Neural progenitor cell (in vitro differentiated cells): ENCODE measurements at regions not wholly inside any gene's neighbourhood (a gene's known extent, or its start where the extent isn't known, plus 50 kb on each side); places are given as distances from the start of the nearest gene placed in this dataset.

Source experiments
- DNase-seq: peaks from one replicate; pipeline ENCODE4 v3.0.0-alpha.2; 2016; ENCODE audit warnings: low spot score
- H2AFZ ChIP-seq: fragments of 200-600 bp; sonication (generic); replicated peaks from 2 replicates; pipeline ENCODE4 v1.6.1; 2016; ENCODE audit warnings: antibody characterized with exemption
- H3F3A ChIP-seq: fragments of 200-600 bp; sonication (generic); 2 replicates; pipeline ENCODE4 v1.6.1; 2016; ENCODE audit warnings: antibody characterized with exemption, low read depth
- H3K27ac ChIP-seq: fragments of 200-600 bp; sonication (generic); 2 replicates; pipeline ENCODE4 v1.5.1; 2016; ENCODE audit warnings: mild to moderate bottlenecking
- H3K27me3 ChIP-seq: fragments of 200-600 bp; sonication (generic); 2 replicates; pipeline ENCODE4 v1.6.1; 2016; ENCODE audit warnings: mild to moderate bottlenecking, moderate library complexity
- H3K36me3 ChIP-seq: fragments of 200-600 bp; sonication (generic); 2 replicates; pipeline ENCODE4 v1.5.1; 2016
- H3K4me1 ChIP-seq: fragments of 200-600 bp; sonication (generic); 2 replicates; pipeline ENCODE4 v1.6.1; 2016; ENCODE audit warnings: mixed run types
- H3K4me2 ChIP-seq: fragments of 200-600 bp; sonication (generic); 2 replicates; pipeline ENCODE4 v1.6.1; 2016
- H3K4me3 ChIP-seq: fragments of 200-600 bp; sonication (generic); 2 replicates; pipeline ENCODE4 v1.5.1; 2016
- H3K79me2 ChIP-seq: fragments of 200-600 bp; sonication (generic); 2 replicates; pipeline ENCODE4 v1.6.1; 2016; ENCODE audit warnings: low read depth
- H3K9ac ChIP-seq: fragments of 200-600 bp; sonication (generic); 2 replicates; pipeline ENCODE4 v1.6.1; 2016
- H3K9me3 ChIP-seq: fragments of 200-600 bp; sonication (generic); 2 replicates; pipeline ENCODE4 v1.5.1; 2016; ENCODE audit warnings: low read depth
- H4K20me1 ChIP-seq: fragments of 200-600 bp; sonication (generic); 2 replicates; pipeline ENCODE4 v1.6.1; 2016; ENCODE audit warnings: low read depth
- H3K27ac Mint-ChIP-seq: 3 replicates; pipeline ENCODE4 v1.8.0; 2021; ENCODE audit warnings: mixed read lengths
- H3K27me3 Mint-ChIP-seq: 2 replicates; pipeline ENCODE4 v1.8.0; 2022; ENCODE audit warnings: low read depth, mild to moderate bottlenecking, inconsistent platforms, moderate library complexity, mixed read lengths; ENCODE audit not compliant: insufficient read depth
- H3K36me3 Mint-ChIP-seq: 3 replicates; pipeline ENCODE4 v1.8.0; 2021; ENCODE audit warnings: mixed read lengths
- H3K4me1 Mint-ChIP-seq: 3 replicates; pipeline ENCODE4 v1.8.0; 2021; ENCODE audit warnings: mixed read lengths
- H3K4me3 Mint-ChIP-seq: 3 replicates; pipeline ENCODE4 v1.8.0; 2021; ENCODE audit warnings: mild to moderate bottlenecking, moderate library complexity, mixed read lengths
- H3K9me3 Mint-ChIP-seq: 3 replicates; pipeline ENCODE4 v1.8.0; 2020; ENCODE audit warnings: mixed read lengths
- EZH2 ChIP-seq: fragments of 200-600 bp; sonication (generic); IDR thresholded peaks from 2 replicates; pipeline ENCODE4 v1.6.1; 2017; ENCODE audit warnings: antibody characterized with exemption, mild to moderate bottlenecking, moderate library complexity
- EZH2phosphoT487 ChIP-seq: fragments of 200-600 bp; sonication (generic); IDR thresholded peaks from 2 replicates; pipeline ENCODE4 v1.6.1; 2017; ENCODE audit warnings: antibody characterized with exemption
- TF ChIP-seq, protein P1 (sequence below): fragments of 200-600 bp; sonication (generic); IDR thresholded peaks from 2 replicates; pipeline ENCODE4 v1.5.1; 2017; ENCODE audit warnings: antibody characterized with exemption, mild to moderate bottlenecking

DNA sequence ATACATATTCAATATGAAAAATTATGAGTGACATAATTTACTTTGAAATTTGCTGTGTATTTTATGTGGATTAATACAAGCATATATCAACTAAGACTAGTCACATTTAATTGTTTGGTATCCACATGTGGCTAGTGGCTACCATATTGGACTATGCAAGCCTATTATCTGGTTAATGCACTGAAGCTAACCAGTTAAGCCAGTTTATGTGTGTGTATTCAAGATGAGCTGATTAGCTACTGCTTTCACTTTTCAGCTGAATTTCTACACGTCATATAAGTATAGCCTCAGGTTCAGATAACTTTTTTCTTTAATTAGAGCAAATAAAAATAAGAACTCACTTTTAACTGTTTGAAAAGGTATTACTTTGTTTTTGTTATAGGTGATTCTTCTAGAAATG is 903.7 kb downstream of the TFAP2A start:
- Histone ChIP-seq H3K4me1 (peaks cover 6% of the 10 kb centered on the region), H2AFZ (no peak overlapping the region), H3K79me2 (no peaks in the 10 kb centered on the region), H3K9me3 (peaks cover 5% of the 10 kb centered on the region), H3K4me2 (no peak overlapping the region), H3F3A (peaks cover 19% of the 10 kb centered on the region), H3K36me3 (no peaks in the 10 kb centered on the region), H3K9ac (no peak overlapping the region), H3K27me3 (no peaks in the 10 kb centered on the region), H4K20me1 (no peaks in the 10 kb centered on the region), H3K27ac (no peak overlapping the region), H3K4me3 (no peak overlapping the region)
- H3K36me3 Mint-ChIP-seq, result no peaks in the 10 kb centered on the region
- peaks cover 4% of the 10 kb centered on the region for H3K4me1 Mint-ChIP-seq
- H3K27ac Mint-ChIP-seq, result no peak overlapping the region
- no peak for DNase-seq
- peaks cover 7% of the 10 kb centered on the region for H3K27me3 Mint-ChIP-seq
- H3K4me3 Mint-ChIP-seq, result no peak overlapping the region
- peaks cover 17% of the 10 kb centered on the region for H3K9me3 Mint-ChIP-seq
- no peak for TF ChIP-seq EZH2phosphoT487
- TF ChIP-seq, protein P1, sequence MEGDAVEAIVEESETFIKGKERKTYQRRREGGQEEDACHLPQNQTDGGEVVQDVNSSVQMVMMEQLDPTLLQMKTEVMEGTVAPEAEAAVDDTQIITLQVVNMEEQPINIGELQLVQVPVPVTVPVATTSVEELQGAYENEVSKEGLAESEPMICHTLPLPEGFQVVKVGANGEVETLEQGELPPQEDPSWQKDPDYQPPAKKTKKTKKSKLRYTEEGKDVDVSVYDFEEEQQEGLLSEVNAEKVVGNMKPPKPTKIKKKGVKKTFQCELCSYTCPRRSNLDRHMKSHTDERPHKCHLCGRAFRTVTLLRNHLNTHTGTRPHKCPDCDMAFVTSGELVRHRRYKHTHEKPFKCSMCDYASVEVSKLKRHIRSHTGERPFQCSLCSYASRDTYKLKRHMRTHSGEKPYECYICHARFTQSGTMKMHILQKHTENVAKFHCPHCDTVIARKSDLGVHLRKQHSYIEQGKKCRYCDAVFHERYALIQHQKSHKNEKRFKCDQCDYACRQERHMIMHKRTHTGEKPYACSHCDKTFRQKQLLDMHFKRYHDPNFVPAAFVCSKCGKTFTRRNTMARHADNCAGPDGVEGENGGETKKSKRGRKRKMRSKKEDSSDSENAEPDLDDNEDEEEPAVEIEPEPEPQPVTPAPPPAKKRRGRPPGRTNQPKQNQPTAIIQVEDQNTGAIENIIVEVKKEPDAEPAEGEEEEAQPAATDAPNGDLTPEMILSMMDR, result no peak

DNA sequence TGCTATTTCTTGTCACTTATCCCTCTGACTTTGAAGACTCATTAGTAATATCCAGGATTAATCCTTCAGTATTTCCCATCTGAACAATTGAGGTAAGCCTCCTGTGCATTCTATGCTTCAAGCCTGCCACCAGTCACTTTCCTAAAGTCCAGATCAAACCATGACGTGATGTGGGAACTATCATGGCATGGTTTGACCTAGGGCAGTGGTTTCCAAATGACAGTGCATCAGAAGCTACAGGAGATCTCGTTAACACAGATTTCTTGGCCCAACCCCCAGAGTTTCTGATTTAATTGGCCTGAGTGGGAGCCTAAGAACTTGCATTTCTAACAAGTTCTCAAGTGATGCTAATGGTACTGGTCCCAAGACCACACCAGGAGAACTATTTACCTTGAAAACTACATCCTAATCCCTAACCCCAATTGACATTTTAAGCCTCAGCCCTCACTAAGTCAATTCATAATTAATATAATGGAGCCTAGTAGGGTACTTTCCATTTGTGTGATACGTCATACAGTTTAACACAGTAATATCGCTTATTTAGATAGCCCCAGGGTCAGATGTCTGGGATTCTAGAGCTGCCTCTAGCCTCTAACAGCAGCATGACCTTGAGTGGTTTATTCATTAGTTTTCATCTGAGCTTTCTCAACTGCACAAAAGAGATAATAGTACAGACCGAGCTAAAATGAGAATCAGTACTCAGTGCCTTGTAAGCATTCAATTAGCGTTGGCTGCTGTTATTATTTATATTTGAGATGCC is 907.6 kb downstream of the TFAP2A start:
- no peak overlapping the region for H3K9ac ChIP-seq
- Mint-ChIP-seq H3K4me3 (no peak overlapping the region), H3K27me3 (peaks cover 6% of the 10 kb centered on the region), H3K9me3 (peaks cover 23% of the 10 kb centered on the region), H3K27ac (no peak overlapping the region), H3K36me3 (peaks cover 2% of the 10 kb centered on the region), H3K4me1 (peaks cover 16% of the 10 kb centered on the region)
- no peaks in the 10 kb centered on the region for H4K20me1 ChIP-seq
- H3K36me3 ChIP-seq, result no peaks in the 10 kb centered on the region
- no peaks in the 10 kb centered on the region for H3K79me2 ChIP-seq
- H3K27ac ChIP-seq, result no peak overlapping the region
- no peak overlapping the region for H2AFZ ChIP-seq
- H3F3A ChIP-seq, result peaks cover 19% of the 10 kb centered on the region
- H3K9me3 ChIP-seq, result peaks cover 5% of the 10 kb centered on the region
- H3K4me1 ChIP-seq, result peaks cover 18% of the 10 kb centered on the region
- DNase-seq, result peak; percentile 11
- no peak overlapping the region for H3K4me3 ChIP-seq
- TF ChIP-seq EZH2phosphoT487 (no peak), EZH2 (no peak)
- TF ChIP-seq, protein P1, result no peak
- no peaks in the 10 kb centered on the region for H3K27me3 ChIP-seq
- H3K4me2 ChIP-seq, result no peak overlapping the region

DNA sequence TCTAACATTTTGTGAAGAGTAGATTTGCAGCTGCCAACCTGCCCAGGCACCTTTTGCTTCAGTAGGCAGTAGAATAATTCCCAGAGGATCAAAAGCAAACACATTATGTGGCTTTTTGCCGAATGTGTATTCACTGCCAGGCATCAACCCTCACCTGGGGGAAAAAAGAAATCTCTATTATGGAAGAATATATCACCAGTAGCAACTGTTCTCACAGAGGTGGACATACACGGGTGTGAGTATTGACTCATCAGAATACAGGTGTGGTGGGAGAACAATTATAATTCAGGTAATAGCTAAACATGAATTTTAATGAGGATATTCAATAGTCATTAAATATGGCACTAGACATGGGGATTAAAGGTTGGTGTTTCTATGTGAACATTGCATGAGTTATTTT is 910.7 kb downstream of the TFAP2A start:
- TF ChIP-seq EZH2phosphoT487 (no peak), EZH2 (no peak)
- TF ChIP-seq, protein P1, result no peak
- Mint-ChIP-seq H3K27me3 (peaks cover 6% of the 10 kb centered on the region), H3K4me3 (no peak overlapping the region), H3K36me3 (peaks cover 2% of the 10 kb centered on the region), H3K9me3 (peaks cover 31% of the 10 kb centered on the region), H3K27ac (peak overlapping the region; percentile 65), H3K4me1 (peaks cover 16% of the 10 kb centered on the region)
- H3K4me2 ChIP-seq, result no peak overlapping the region
- H3K79me2 ChIP-seq, result no peaks in the 10 kb centered on the region
- no peaks in the 10 kb centered on the region for H3K27me3 ChIP-seq
- H3K36me3 ChIP-seq, result no peaks in the 10 kb centered on the region
- H3K9ac ChIP-seq, result no peak overlapping the region
- no peak for DNase-seq
- no peak overlapping the region for H3K27ac ChIP-seq
- H3F3A ChIP-seq, result peaks cover 19% of the 10 kb centered on the region
- H3K4me1 ChIP-seq, result peaks cover 18% of the 10 kb centered on the region
- H4K20me1 ChIP-seq, result no peaks in the 10 kb centered on the region
- H3K9me3 ChIP-seq, result no peaks in the 10 kb centered on the region
- no peak overlapping the region for H3K4me3 ChIP-seq
- H2AFZ ChIP-seq, result no peak overlapping the region
